ENCODE measurements at regions not wholly inside any gene's neighbourhood (a gene's known extent, or its start where the extent isn't known, plus 50 kb on each side); places are given as distances from the start of the nearest gene placed in this dataset.
"Not testable (repeated sequence)": the region's sequence is repeated elsewhere in the genome, so short reads cannot be mapped to it uniquely, and the experiment has no call there.

DNA sequence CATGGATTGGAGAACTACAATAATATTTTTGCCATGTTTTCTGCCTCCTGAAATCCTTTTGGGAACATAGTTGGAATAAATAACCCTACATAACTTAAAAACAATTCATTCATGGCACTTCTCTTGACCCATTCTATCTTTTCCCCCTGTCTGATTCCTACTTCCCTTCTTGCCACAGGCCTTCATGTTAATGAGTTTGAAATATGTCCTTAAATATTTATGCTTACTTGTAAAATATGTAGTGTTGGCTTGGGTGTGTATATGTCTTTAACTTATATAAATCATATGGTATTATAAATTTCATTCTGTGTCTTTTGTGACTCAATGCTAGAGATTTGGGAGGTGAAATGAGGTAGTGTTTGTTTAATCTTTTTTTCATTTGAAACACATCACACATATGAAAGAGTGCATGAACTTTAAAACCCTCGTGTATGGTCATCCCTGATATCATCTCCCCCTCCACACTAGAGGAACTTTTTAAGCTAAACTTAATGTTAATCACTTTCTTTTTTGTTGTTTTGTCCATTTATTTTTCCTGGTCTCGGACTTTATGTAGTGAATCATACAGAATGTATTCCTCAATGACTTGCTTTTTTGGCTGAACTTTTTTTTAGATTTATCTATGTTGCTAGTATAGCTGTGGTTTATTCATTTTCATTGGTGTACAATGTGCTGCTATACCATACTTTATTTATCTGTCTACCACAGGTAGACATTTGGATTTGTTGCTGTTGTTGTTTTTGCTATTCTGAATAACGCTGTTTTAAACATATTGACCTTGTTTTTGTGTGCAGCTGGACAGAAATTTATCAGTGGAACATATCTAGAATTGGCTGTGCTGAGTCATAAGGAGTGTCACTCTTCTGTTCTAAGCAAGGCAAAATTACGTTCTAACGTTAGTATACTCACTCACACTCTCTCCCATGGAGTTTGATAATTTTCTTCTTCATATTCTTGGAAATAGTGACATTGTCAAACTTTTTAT lies 441.6 kb downstream of the PLPP3 start:
- DNase-seq (ENCODE audit: low spot score in 2 of 2), result no peak
- no peak for FAIRE-seq

GRCh38 chr1:56137090-56137489 lies 442.3 kb downstream of the PLPP3 start:
- DNase-seq (ENCODE audit: low spot score in 2 of 2) (no peak), FAIRE-seq (no peak)

DNA sequence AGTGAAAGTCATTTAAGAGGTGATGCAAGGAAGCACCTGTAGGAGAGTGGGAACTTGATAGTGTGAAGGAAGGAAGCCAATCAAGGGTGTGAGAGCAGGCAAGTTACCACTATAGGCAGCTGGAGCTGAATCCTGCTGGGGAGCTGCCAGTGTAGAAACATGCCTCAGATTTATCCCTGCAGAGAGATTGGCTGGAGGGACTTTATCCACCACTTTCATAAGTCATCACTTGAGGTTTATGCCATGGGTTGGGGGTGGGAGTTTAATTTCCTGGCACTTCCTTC lies 443.6 kb downstream of the PLPP3 start:
- FAIRE-seq, result no peak

GRCh38 chr1:56135069-56135863 lies 444.1 kb downstream of the PLPP3 start:
- no peak for FAIRE-seq

More for the DNA sequence above, 443.6 kb downstream of the PLPP3 start:
- DNase-seq (ENCODE audit: low spot score in 2 of 2), result no peak

GRCh38 chr1:56133522-56134472 lies 445.6 kb downstream of the PLPP3 start:
- no peak for DNase-seq (ENCODE audit: low spot score in 2 of 2)
- no peak for FAIRE-seq

More at GRCh38 chr1:56135069-56135863, 444.1 kb downstream of the PLPP3 start:
- no peak for DNase-seq (ENCODE audit: low spot score in 2 of 2)

DNA sequence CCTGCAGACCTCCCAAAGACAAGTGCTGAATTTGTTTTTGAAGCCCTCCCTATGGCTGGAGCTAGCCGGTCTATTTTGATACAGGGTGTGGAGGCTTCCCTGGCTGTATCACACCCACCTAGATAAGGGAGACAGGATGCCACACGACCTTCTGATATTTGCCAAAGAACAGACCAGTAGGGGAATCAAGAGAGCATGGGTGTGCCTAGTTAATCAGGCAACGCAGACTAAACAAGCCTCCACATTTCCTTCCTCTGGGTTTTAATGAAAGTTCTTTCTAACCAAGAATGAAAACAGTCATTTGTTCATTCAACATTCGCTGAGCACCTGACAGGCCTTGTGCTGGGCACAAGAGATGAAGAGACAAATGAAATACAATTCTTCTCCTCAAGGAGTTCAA lies 446.8 kb downstream of the PLPP3 start:
- DNase-seq (ENCODE audit: low spot score in 2 of 2) (no peak), FAIRE-seq (no peak)

DNA sequence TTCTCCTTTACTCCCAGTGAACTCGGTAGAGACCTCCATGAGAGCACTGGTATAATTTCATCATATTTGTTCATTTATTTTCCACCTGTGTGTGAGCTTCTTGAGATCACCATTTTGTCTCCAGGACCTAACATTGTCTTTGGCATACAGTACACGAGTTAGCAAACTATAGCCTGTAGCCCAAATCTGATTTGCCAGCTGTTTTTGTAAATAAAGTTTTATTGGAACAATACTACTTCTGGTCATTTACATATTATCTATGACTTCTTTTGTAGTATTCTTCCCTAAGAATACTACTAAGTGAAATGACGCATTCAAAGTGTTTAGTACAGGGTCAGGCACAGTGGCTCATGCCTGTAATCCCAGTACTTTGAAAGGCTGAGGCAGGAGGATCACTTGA lies 449.5 kb downstream of the PLPP3 start:
- DNase-seq (ENCODE audit: low spot score in 2 of 2), result no peak
- FAIRE-seq, result no peak

DNA sequence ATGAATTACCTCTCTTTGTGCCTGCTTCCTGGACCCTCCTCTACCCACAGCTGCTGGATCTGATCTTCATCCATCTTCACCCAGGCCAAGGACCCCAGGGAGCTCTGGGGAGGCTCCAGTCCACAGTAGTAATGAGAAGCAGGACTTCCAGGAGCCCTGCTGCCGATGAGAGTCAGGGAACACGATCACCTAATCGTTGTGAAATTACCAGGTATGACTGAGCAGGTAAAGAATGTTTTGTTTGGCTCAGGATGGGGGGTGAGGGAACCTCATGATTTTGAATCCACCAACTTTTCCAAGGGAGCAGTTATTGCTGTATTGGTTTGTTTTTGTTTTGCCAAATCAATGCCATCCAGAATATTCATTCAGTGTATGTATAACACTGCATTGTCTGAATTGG lies 454.0 kb downstream of the PLPP3 start:
- DNase-seq (ENCODE audit: low spot score in 2 of 2) (no peak), FAIRE-seq (no peak)

DNA sequence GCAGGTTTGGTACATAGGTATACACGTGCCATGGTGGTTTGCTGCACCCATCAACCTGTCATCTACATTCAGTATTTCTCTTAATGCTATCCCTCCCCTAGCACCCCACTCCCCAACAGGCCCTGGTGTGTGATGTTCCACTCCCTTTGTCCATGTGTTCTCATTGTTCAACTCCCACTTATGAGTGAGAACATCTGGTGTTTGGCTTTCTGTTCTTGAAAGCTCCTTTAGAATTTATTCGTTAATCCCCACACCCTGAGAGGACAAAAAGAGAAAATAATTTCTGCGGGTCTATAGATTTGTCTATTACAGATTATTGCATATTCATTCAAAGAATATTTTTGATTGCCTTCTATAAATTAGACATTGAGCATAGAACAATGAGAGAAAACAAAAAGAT lies 455.5 kb downstream of the PLPP3 start:
- FAIRE-seq, result no peak
- DNase-seq (ENCODE audit: low spot score in 2 of 2), result no peak

GRCh38 chr1:56123421-56123820 lies 455.9 kb downstream of the PLPP3 start:
- DNase-seq (ENCODE audit: low spot score in 2 of 2) (no peak), FAIRE-seq (no peak)

- DNase-seq (ENCODE audit: low spot score in 2 of 2), result no peak
- FAIRE-seq, result no peak
These were observed 459.3 kb downstream of the PLPP3 start for GRCh38 chr1:56120021-56120420.

DNA sequence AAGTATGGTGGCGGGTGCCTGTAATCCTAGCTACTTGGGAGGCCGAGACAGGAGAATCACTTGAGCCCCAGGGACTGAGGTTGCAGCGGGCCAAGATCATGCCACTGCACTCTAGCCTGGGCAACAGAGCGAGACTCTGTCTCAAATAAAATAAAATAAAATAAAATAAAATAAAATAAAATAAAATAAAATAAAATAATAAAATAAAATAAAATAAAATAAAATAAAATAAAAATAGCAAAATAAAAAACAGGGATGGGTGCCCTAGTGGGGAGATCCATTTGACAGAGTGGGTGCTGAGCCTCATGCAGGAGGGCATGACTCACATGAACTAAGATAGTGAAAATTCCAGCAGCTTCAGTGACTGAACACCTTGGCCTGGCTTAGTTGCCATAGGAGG lies 460.7 kb downstream of the PLPP3 start:
- FAIRE-seq; DNase-seq (ENCODE audit: low spot score in 2 of 2): not testable (repeated sequence)

- no peak for FAIRE-seq
- DNase-seq (ENCODE audit: low spot score in 2 of 2), result no peak
These were observed 463.7 kb downstream of the PLPP3 start for GRCh38 chr1:56115701-56116100.

DNA sequence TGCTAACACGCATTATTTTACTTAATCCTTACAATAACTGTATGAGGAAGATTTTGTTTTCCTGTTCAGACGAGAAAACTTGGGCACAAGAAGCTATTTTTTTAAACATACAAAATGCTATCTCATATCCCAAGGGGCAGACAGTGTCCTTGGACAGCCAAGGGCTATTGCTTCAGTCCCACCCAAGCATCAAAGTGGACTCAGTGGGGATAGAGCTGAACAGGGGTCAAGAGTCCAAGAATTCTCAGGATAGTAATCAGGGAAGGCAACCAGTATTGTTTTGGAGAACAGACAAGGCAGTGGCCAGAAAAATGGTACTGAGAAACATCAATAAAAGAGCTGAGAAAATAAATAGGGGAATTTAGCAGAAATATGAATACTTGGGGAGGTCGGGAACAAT lies 465.7 kb downstream of the PLPP3 start:
- DNase-seq (ENCODE audit: low spot score in 2 of 2), result no peak
- FAIRE-seq, result no peak

DNA sequence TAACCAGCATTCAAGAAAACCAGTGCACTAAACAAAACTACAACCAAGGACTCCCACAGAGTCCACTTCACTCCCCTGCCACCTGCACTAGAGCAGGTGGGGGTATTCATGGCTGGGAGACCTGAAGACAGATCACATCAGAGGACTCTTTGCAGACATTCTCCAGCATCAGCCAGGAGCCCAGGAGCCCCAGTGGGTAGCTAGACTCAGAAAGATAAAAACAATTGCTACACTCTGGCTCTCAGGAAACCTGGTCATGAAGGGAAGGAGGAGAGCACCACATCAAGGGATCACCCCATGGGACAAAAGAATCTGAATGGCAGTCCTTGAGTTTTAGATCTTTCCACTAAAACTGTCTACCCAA lies 472.1 kb downstream of the PLPP3 start:
- no peak for FAIRE-seq

GRCh38 chr1:56106531-56107274 lies 472.7 kb downstream of the PLPP3 start:
- FAIRE-seq, result no peak
- no peak for DNase-seq (ENCODE audit: low spot score in 2 of 2)

More for the DNA sequence above, 472.1 kb downstream of the PLPP3 start:
- no peak for DNase-seq (ENCODE audit: low spot score in 2 of 2)

GRCh38 chr1:56105397-56105796 lies 474.0 kb downstream of the PLPP3 start:
- DNase-seq (ENCODE audit: low spot score in 2 of 2) (no peak), FAIRE-seq (no peak)

- FAIRE-seq (no peak), DNase-seq (ENCODE audit: low spot score in 2 of 2) (no peak)
These were observed 479.5 kb downstream of the PLPP3 start for GRCh38 chr1:56099766-56100265.

- FAIRE-seq (no peak), DNase-seq (ENCODE audit: low spot score in 2 of 2) (no peak)
These were observed 480.4 kb downstream of the PLPP3 start for GRCh38 chr1:56098946-56099345.

DNA sequence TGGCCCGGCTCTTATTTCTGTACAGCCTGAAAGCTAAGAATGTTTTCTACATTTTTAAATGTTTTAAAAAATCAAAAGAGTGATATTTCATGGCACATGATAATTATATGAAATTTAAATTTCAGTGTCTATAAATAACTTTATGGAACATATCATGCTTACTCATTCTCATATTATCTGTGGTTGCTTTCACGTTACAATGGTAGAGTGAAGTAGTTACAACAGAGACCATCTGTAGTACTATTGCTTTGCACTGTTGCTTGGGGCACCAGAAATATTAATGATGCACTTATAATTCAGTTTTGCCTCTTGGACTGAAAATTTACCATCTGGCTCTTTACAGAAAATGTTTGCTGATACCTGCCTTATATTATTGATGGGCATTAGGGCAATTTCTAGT lies 481.6 kb downstream of the PLPP3 start:
- FAIRE-seq (no peak), DNase-seq (ENCODE audit: low spot score in 2 of 2) (no peak)
